22Rv1 (cell line): ENCODE measurements at regions not wholly inside any gene's neighbourhood (a gene's known extent, or its start where the extent isn't known, plus 50 kb on each side); places are given as distances from the start of the nearest gene placed in this dataset.

Experiments used
- CTCF ChIP-seq: fragments of 450-650 bp; IDR thresholded peaks from 2 replicates; pipeline ENCODE4 v1.5.1; 2017; ENCODE audit warnings: mild to moderate bottlenecking
- ZFX ChIP-seq: fragments of 450-650 bp; IDR thresholded peaks from 2 replicates; pipeline ENCODE4 v1.6.1; 2017; ENCODE audit warnings: antibody characterized with exemption, borderline replicate concordance

GRCh38 chr11:109926941-109927340 is 166.3 kb upstream of the ZC3H12C start:
- TF ChIP-seq CTCF (no peak), ZFX (no peak)
